Stimulated activated CD4-positive, alpha-beta T cell treated with anti-CD3 and anti-CD28 coated beads, Interleukin-12 subunit alpha, Interleukin-12 subunit beta, amount 100 ng/mL, for 4 hours (primary cell): ENCODE measurements at regions not wholly inside any gene's neighbourhood (a gene's known extent, or its start where the extent isn't known, plus 50 kb on each side); places are given as distances from the start of the nearest gene placed in this dataset.

Experiments used
- DNase-seq: peaks from one replicate; pipeline ENCODE4 v3.0.0-alpha.2; 2020

DNA sequence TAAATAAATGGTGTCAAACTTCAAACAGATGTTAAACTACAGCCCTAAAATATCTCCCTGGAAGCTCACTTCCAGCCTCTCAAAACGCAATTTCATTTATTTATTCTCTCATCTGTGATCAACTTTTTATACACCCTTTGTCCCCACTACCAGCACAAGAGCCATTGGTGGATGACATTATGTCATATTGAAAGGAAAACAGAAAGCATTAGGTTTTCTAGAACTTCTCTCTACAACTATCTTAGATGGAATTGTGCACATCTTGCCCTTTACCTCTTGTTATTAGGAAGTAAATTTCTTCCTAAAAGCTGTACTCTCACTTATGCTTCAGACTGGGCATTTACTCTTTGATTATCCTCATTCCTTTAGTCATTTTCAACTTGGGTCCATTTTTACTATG lies 771.2 kb upstream of the GJE1 start:
- no peak for DNase-seq

DNA sequence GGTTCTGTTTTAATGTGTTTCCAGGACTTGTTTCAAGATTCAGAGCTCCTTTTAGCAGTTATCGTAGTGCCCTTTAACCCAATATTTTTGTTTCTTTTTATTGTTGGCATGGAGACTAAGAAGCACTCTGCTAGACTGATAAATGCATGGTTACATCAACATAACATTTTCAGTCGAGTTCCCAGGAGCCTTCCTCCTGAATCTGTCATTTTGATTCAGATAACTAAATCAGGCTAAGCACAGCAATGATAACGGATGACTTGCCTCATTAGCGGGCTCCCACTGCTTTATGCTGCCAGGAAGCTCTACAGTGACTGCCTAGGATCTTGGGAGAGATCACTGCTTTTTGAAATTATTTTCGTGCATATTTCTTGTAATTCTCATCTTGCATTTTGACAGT lies 772.8 kb upstream of the GJE1 start:
- DNase-seq = no peak

DNA sequence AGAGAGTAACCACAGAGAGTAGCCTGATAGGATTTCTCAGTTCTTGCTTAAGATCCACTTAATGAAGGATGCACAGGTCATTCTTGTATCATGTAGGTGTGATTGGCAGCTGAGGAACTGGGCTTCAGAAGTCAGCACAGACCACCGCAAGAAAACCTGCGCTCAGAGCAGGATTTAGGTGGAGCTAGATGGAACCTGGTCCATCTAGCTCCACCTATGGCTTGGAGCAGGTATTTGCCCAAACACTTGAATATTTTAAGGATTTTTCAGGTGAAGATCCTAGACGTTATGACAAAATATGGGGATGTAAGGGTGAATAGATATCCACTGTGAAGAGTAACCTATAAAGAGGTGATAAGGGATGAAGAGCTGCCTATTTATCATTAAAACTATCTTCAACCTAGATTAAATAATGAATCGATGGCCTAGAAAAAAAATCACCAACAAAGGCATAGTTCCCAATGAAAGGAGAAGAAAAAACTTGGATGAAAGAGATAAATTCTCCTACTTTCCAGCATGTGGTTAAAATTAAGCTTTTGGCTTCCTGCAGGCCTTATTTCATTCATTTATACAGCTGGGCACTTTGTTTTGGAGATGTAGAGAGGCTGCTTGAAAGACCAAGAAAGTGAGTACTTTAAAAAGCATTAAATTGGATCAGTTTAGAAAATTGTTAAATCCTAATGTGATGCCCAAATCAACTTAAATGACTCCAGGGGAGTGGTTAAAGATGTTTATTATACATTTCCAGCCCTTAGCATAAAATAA lies 778.4 kb upstream of the GJE1 start:
- DNase-seq = no peak

DNA sequence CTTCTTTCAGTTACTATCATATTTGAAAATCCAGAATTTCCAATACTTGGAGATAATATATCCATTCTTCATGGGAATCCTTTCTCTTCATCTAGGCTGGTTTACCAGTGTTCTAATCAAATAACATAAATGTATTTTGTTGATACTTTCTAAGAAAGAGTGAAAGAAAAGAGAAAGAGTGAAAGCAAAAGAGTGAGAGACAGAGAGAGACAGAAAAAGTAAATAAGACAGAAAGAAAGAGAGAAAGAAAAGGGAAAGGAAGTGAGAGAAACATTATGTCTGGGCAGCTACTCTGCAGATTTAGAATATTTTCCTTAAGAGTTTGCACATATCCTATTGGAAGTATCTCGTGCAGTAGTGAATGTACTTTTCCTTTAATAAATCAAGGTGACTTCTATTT lies 781.0 kb upstream of the GJE1 start:
- DNase-seq = no peak

DNA sequence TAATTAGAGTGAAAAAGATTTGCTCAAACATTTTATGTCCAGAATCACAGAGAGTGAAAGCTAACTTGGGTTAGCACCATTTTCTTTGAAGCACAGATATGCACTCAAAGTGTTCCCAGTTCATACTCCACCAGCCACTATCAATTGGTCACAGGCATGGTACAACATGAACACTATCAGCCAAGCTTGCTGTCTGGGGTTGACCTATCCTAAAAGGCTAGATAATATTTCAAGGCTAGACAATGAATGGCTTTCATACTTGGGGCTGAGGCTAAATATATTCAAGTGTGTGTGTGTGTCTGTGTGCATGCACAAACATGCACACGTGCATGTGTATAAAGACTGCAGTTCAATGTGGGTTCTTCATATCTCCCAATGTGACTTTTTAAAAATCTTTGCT lies 783.0 kb upstream of the GJE1 start:
- no peak for DNase-seq

DNA sequence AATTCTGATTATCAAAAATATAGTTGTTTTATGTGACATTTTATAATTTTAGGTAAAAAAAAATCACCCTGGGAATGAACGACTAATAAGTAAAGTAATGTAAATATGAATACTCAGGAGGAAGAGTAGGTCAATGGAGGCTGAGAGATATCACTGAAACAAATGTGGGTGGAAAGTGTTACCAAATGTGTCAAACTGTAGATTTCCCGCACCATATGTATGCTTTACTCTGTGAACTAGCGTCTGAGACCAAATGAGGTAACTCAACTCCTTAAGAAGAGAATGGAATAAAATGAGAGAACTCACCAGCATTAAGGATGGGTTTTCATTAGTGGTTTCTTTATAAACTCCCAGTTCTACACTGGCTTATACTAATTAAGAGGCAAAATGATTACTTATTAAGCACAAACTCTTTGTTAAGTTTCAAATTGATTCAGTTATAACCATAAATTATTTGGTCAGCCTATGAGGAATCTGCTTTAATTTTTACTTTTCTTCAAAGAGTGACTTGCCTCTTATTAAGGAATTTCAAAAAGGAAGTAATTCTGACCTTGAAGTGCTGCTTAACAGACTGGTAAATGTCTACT lies 784.7 kb upstream of the GJE1 start:
- no peak for DNase-seq

DNA sequence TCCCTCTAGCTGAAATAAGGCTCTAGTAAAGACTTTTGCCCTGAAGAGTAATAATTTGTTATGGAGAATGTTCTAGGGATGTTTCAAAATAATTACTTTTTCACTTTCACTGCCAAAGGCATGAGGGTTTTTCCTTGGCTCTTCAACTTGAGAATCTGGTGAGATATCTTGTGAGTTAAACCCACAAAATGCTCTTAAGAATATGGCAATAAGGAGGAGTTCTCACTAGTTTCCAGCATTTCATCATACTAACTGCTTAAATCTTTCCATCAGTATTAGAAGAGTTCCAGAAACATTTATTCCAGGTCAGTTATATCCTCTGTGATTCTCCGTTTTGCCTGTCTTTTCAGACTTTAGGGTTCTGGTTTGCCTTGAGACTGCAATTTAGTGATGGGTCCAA lies 785.6 kb upstream of the GJE1 start:
- no peak for DNase-seq

DNA sequence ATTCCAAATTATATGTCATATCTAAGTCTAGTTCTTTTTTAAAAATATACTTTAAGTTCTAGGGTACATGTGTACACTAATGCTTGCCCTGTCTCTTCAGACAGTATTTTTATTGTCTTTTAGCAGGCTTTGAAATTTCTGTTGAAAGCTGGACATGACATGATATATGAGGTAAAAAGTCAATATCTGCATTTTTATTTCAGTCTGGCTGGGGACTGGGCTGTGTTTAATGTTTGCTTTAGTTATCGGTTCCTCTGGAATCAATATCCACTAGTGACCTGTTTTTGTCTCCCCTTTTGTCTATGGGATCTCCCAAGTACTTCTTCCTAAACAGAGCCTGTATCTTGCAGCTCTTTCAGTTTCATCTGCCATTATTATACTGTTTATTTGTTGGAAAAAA lies 786.2 kb upstream of the GJE1 start:
- no peak for DNase-seq

DNA sequence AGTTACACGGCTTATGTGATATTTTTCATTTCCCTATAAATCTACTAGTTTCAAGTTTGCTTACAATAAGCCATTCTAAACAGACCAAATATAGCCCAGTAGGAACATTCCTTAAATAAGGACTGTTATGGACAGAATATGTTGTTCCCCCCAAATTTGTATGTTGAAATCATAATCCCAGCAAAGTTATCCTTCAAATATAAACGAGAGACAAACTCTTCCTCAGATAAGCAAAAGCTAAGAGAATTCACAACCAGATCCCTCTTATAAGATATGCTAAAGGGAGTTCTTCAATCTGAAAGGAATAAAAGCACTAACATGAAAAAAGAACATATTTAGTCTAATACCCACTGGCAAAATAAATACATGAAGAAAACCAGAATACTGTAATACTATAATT lies 795.5 kb upstream of the GJE1 start:
- no peak for DNase-seq

DNA sequence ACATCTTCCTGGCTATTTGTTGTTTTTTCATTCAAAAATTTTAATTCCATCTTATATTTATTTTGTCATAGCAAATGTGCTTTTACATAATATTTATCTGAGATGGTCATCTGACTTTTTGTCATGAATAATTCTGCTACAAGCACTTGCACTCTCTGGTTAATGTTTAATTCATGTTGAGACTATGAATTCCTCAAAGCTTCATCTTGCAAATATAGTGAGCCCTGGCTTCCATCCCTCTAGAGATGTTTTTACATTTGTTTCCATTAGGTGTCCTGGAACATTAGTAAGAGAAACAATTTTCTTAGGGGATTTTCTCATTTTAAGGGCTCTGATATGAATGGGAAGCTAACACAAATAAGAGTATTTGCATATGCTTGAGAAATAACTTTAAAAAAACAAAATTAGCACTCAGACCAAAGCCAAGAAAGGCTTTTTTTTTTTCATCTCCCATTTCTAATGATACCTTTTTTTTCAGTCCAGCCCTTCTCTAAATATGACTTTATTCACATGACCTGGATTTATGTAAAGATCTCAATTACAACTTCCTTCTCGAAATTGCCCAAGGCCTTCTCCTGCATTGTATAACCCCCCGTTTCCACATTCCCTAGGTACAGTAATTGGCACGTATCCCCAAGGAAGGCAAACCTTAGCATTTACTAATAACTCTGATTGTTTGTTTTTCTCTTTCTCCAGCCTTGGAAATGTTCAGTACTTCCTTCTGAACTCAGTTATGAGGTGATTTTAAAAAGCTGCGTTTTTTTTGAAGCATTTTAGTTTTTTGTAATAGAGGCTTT lies 797.0 kb upstream of the GJE1 start:
- no peak for DNase-seq

DNA sequence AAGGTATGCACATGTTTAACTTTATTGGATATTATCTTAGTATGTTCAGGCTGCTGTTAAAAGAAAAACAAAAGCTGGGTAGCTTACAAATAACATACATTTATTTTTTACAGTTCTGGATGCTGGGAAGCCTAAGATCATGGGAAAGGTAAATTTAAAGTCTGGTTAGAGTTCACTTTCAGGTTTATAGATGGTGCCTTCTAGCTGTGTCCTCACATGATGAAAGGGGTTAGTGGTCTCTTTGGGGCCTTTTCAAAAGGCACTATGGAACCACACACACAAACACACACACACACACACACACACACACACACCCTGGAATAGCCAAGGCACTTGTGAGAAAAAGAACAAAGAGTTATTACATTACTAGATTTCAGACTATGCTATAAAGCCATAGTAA lies 805.8 kb upstream of the GJE1 start:
- no peak for DNase-seq

DNA sequence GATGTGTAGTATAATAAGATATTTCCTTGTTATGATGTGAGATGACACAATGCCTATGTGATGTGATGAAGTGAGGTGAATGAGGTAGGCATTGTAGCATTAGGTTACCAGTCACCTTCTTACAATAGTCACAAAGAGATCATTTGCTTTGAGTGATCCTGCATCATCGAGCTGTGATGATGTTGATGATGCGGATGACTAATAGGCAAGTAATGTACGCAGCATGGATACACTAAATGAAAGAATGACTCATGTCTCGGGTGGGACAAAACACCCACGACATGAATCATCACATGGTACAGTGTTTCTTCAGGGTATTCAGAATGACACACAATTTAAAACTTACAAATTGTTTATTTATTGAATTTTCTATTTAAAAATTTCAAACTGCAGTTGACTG lies 806.3 kb upstream of the GJE1 start:
- peak; percentile 15 for DNase-seq

DNA sequence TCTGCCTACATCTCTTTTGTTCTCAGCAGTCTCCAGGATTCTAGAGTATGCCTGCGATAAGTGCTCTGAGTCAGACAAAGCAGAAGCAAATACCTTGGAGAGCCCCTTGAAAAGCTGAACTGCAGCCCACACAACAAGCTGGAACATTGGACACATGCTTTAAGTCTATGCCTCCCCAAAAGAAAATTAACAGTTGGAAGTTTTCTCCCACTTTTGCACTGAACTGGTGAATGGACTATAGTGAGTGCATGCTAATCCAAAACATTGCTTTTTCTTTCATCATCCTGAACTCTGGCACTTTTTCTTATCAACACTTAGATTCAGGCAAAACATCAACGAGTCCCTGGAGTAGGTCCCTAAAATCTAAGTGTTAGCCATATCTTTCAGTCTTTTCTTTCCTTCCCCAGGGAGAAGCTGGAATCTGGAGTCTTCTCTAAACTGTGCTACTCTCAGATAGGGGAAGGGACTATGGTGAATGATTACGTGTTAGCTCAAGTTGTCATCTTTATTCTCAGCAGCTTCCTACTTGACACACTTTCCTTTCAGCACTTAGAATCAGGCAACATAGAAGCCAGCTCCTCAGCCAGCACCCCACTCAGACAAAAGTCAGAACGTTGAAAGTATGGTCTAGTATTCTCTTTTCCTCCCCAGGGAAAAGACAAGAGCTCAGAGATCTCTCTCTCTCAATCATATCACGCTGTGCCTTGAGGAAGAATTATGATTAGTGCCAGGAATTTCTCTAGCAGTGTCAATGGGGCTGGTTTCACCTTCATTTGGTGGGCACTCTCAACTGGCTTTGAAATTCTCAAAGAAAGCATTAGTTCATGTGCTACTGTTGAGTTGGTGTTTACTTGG lies 811.0 kb upstream of the GJE1 start:
- no peak for DNase-seq

DNA sequence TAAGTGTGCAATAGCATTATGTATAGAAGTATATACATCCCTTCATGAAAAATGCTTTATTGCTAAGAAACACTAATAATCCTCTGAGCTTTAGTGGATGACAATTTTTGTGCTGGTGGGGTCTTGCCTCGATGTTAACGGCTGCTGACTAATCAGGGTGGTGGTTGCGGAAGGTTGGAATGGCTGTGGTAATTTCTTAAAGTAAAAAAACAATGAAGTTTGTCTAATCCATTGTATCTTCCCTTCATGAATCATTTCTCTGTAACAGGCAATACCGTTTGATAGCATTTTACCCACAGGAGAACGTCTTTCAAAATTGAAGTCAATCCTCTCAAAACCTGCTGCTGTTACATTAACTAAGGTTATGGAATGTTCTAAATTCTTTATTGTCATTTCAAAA lies 816.5 kb upstream of the GJE1 start:
- DNase-seq = no peak

DNA sequence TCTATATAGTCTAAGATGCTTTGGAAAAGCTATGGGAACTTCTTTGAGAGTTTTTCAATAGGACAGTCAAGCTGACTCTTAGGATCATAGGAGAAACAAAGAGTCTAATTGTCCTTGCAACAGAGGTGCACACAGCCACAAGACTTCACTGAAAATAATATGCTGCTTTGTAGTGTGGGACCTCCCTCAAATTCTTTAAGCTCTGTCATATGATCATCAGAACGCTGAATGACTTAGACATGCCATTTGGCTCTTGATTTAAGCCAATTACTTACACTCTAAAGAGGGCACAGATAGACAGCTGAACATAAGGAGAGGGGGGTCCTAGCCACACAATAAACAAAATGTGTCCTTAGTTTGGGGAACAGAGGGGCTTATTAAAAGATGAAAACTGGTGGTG lies 818.7 kb upstream of the GJE1 start:
- DNase-seq = no peak

DNA sequence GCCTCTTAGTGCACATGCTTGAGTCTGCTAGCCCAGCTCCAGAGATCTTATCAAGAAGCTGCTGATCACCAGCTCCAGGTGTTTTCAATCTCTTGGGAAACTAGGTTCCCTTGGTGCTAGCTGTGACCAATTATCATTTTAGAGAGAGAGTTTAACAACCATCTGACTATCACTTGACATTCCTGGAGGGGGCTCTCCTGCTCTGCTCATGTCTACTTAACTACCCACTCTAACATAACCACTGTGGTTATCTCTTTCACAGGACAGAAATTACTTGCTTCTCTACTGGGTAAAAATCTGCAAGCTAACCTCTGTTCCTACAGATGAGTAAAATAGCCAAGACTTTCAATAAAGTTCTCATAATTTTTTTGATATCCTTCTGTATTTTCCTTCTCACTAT lies 823.4 kb upstream of the GJE1 start:
- no peak for DNase-seq

DNA sequence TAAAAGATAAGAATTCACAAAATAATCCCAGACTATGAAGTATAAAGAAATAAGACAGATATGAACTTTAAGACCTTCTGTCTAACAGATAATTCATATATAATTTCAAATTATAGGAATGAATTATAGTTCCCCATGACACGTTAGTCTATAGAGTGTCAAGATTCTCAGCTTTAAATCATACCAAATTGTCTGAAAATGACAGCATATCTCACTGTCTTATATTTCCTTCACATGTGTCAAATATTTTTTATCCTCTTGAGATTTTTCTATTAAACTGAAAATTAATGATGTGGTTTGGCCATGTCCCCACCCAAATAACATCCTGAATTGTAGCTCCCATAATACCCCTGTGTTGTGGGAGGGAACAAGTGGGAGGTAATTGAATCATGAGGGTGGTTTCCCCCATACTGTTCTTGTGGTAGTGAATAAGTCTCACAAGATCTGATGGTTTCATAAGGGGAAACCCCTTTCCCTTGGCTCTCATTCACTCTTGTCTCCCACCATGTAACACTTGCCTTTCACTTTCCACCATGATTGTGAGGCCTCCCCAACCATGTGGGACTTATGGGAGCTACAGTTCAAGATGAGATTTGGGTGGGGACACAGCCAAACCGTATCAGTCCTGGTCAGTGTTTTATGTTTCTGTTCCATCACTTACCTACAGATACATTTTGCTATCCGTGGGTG lies 825.3 kb upstream of the GJE1 start:
- peak; percentile 2 for DNase-seq

DNA sequence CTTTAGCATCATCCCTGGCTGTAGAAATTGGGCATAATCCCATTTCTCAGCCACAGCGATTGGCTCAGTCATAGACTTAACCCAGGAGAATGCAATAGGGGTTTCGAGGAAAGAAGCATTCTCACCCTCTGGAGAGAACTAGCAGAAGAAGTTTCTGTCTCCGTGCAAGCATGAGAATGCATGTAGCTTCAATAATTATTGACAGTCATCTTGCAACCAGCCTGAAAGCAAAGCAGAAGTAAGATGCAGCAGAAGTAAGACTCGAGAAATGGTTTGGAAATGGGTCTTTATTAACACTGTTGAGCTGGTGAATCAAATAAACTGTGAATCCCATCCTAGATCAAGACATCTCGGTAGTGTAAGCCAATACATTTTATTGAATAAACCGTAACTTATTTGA lies 828.8 kb upstream of the GJE1 start:
- no peak for DNase-seq

DNA sequence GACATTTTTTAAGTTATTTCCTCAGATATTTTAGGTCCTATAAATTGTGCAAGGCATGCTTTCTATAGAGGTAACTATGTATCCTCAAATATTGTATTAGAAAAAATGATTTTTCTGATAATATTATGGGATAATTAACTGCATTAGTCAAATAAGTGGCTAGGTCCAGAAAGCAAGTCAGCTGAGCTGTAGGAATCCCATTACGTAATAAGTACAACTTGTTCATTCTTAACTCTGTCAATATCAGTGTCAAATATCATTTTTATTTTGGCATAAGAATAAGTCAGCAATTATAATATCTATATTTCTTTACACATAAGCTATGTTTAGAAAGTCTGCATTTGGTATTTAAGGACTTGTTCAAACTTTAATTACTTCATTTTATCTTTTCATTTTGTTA lies 830.9 kb upstream of the GJE1 start:
- no peak for DNase-seq

DNA sequence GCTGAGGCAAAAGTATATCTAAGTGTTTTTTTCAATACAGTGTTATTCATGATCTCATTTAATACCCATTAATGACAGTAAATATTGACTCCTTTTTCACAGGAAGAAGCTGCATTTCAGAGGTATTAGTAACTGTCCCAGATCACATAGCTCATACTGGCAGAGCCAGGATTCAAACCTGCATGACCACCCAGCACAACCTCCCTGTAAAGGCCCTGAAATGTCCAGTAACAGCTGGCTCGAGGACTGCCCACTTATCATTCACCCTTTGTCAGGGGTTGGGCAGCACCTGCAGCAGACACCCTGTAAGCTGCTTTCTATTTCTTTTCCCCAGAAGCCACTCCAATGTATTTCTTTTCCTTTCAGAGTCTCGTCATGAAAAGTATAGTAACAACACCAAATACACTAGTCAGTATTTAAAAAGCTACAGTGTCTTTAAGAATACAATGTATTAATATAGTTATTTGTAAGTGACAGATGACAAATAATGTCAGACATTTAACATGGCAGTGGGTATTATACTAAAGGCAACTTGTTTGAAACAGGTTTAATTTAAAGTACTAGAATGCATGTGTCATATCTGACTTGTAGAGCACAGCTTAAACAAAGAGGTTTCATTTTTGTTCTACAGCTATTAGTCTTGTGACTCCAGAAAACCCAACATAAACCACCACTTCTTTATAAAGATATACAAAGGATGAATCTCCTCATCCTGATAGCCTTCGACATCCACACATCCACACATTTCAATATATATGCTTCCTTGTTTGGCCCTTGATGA lies 841.6 kb upstream of the GJE1 start:
- DNase-seq = no peak

DNA sequence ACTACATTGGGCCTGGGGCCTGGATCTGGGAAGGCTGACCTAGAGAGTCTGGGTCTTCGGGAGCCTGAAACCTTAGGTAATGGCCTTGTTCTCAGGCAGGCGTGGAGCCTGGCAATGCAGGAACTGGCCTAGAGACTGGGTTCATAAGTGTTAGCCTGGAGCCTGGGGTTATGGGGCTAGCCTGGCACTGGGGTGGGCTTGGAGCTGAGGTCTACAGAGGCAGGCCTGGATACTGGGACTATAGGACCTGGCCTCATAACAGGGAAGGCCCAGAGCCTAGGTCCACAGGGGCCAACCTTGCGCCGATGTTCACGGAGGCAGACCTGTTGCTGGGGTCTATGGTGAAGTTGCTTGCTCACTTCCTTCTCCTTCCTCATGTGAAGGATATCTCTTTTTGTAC lies 843.8 kb upstream of the GJE1 start:
- no peak for DNase-seq

DNA sequence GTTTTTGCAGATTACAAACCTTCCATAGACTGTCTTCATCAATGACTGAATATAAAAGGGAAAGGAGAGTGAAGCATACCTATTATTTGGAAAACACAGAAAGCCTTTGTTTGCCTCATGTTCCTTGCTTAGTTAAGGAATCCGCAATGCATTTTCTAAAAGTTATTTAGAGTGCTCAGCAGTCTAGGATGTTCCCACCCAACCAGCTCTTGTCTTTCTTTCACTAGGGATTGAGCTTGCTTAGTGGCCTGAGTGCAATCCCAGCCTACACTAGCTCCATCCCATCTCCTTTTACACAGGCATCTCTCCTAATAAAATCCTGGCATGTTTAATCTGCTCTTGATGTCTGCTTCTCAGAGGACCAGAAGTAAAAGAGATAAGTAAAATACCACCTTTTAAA lies 850.5 kb upstream of the GJE1 start:
- no peak for DNase-seq
